Upper lobe of left lung (tissue), 6 donors: ENCODE measurements at regions not wholly inside any gene's neighbourhood (a gene's known extent, or its start where the extent isn't known, plus 50 kb on each side); places are given as distances from the start of the nearest gene placed in this dataset.
A peak's percentile ranks its signal among the peaks of the same experiment; 100 is the strongest.

Experiments used
- ATAC-seq, 2 donors: fragments of 200-7000 bp; cut with Tn5 transposase; one replicate each; pipeline ENCODE4 v1.9.1; 2022; ENCODE audit warnings: mild to moderate bottlenecking in 2 of 2, moderate library complexity in 2 of 2; ENCODE audit not compliant: low FRiP score in 2 of 2
- DNase-seq, 2 donors: peaks; one replicate each; pipeline ENCODE4 v3.0.0-alpha.2; 2019 to 2020
- H3K27ac ChIP-seq, 4 donors: fragments of 200-600 bp; sonication (generic); one replicate each; pipeline ENCODE4 v1.5.1; 2016 to 2019
- H3K27me3 ChIP-seq, 4 donors: fragments of 200-600 bp; sonication (generic); one replicate each; pipeline ENCODE4 v1.5.1; 2017 to 2019
- H3K36me3 ChIP-seq, 4 donors: fragments of 200-600 bp; sonication (generic); one replicate each; pipeline ENCODE4 v1.5.1; 2016 to 2019
- H3K4me1 ChIP-seq, 4 donors: fragments of 200-600 bp; sonication (generic); one replicate each; pipeline ENCODE4 v1.5.1; 2018 to 2019
- H3K4me3 ChIP-seq, 4 donors: fragments of 200-600 bp; sonication (generic); one replicate each; pipeline ENCODE4 v1.5.1; 2017 to 2019; ENCODE audit warnings: mild to moderate bottlenecking in 2 of 4, moderate library complexity in 1 of 4
- H3K9me3 ChIP-seq, 4 donors: fragments of 200-600 bp; sonication (generic); one replicate each; pipeline ENCODE4 v1.5.1; 2018 to 2019
- EP300 ChIP-seq, 4 donors: sonication (generic); formaldehyde crosslinking; IDR thresholded peaks; one replicate each; pipeline ENCODE4 v1.5.1; 2017; ENCODE audit warnings: antibody characterized with exemption in 4 of 4, control low read depth in 2 of 4
- POLR2A ChIP-seq, 4 donors: fragments of 450-650 bp; IDR thresholded peaks; one replicate each; pipeline ENCODE4 v1.5.1; 2016 to 2017; ENCODE audit warnings: antibody characterized with exemption in 4 of 4, mild to moderate bottlenecking in 2 of 4
- POLR2AphosphoS5 ChIP-seq, 2 donors: sonication (generic); formaldehyde crosslinking; IDR thresholded peaks; one replicate each; pipeline ENCODE4 v1.5.1; 2017; ENCODE audit warnings: antibody characterized with exemption in 2 of 2
- WGBS, 2 donors: methylation state at CpG; one replicate each; pipeline ENCODE4 v1.1.5; 2017 to 2018; 5-methylcytosine and 5-hydroxymethylcytosine counted together
- TF ChIP-seq, protein P1 (sequence below), 6 experiments: fragments of 450-650 bp in 4 of 6; fragments of 200-600 bp in 2 of 6; sonication (generic) in 2 of 6; IDR thresholded peaks; one replicate each; pipeline ENCODE4 v1.5.1; 2016 to 2019; ENCODE audit warnings: antibody characterized with exemption in 6 of 6
- donor health status: DM: no; HTN: no; CAD: no; lungs with moderate emphysema.
- donor health status: DM: no; HTN: yes; CAD: no; lungs with severe emphysema.

- Histone ChIP-seq H3K27ac (no peak overlapping the region), H3K4me1 (no peaks in the 10 kb centered on the region), H3K36me3 (no peaks in the 10 kb centered on the region), H3K4me3 (no peak overlapping the region), H3K9me3 (no peaks in the 10 kb centered on the region), H3K27me3 (peaks cover 0 to 2% (median 0%) of the 10 kb centered on the region in 4 donors)
- no peak for ATAC-seq
- no peak for DNase-seq
- 47 to 71% methylated on average over 1 of the region's 1 CpG for WGBS, 2 donors
- TF ChIP-seq EP300 (IDR thresholded peaks at IDR 0.05) (no peak), POLR2AphosphoS5 (IDR thresholded peaks at IDR 0.05) (no peak), POLR2A (IDR thresholded peaks at IDR 0.05) (no peak)
- TF ChIP-seq, protein P1, sequence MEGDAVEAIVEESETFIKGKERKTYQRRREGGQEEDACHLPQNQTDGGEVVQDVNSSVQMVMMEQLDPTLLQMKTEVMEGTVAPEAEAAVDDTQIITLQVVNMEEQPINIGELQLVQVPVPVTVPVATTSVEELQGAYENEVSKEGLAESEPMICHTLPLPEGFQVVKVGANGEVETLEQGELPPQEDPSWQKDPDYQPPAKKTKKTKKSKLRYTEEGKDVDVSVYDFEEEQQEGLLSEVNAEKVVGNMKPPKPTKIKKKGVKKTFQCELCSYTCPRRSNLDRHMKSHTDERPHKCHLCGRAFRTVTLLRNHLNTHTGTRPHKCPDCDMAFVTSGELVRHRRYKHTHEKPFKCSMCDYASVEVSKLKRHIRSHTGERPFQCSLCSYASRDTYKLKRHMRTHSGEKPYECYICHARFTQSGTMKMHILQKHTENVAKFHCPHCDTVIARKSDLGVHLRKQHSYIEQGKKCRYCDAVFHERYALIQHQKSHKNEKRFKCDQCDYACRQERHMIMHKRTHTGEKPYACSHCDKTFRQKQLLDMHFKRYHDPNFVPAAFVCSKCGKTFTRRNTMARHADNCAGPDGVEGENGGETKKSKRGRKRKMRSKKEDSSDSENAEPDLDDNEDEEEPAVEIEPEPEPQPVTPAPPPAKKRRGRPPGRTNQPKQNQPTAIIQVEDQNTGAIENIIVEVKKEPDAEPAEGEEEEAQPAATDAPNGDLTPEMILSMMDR (IDR thresholded peaks at IDR 0.05) = no peak
Measured at GRCh38 chr18:54675076-54675475, 84.0 kb downstream of the DYNAP start.

GRCh38 chr18:54679318-54680149 lies 88.5 kb downstream of the DYNAP start:
- DNase-seq (no peak), ATAC-seq (peak; percentile 53 to 71)
- Histone ChIP-seq H3K27ac (no peak overlapping the region), H3K4me3 (no peak overlapping the region), H3K27me3 (no peaks in the 10 kb centered on the region), H3K36me3 (no peaks in the 10 kb centered on the region), H3K4me1 (no peaks in the 10 kb centered on the region), H3K9me3 (no peaks in the 10 kb centered on the region)
- WGBS, 2 donors = 29 to 38% methylated on average over 4 of the region's 4 CpGs
- TF ChIP-seq POLR2AphosphoS5 (IDR thresholded peaks at IDR 0.05) = no peak
- TF ChIP-seq, protein P1 (IDR thresholded peaks at IDR 0.05) = peak in 5 of 6 experiments; percentile 13 to 58 (median 52)
- TF ChIP-seq EP300 (IDR thresholded peaks at IDR 0.05) = no peak
- no peak for TF ChIP-seq POLR2A (IDR thresholded peaks at IDR 0.05)

GRCh38 chr18:54684784-54685183 lies 93.7 kb downstream of the DYNAP start:
- 45 to 50% methylated on average over 6 of the region's 6 CpGs for WGBS, 2 donors
- Histone ChIP-seq H3K9me3 (no peaks in the 10 kb centered on the region), H3K27me3 (no peaks in the 10 kb centered on the region), H3K36me3 (no peaks in the 10 kb centered on the region), H3K4me1 (no peaks in the 10 kb centered on the region), H3K4me3 (no peak overlapping the region), H3K27ac (no peak overlapping the region)
- ATAC-seq (peak in 1 of 2 donors; percentile 73), DNase-seq (peak in 1 of 2 donors; percentile 67)
- TF ChIP-seq EP300 (IDR thresholded peaks at IDR 0.05) (no peak), POLR2AphosphoS5 (IDR thresholded peaks at IDR 0.05) (no peak)

GRCh38 chr18:54689319-54689718 lies 98.3 kb downstream of the DYNAP start:
- no peak for DNase-seq
- Histone ChIP-seq H3K36me3 (no peaks in the 10 kb centered on the region), H3K4me3 (no peak overlapping the region), H3K9me3 (no peaks in the 10 kb centered on the region), H3K27me3 (no peaks in the 10 kb centered on the region), H3K4me1 (no peaks in the 10 kb centered on the region), H3K27ac (no peak overlapping the region)
- TF ChIP-seq, protein P1 (IDR thresholded peaks at IDR 0.05) = no peak
- no peak for TF ChIP-seq EP300 (IDR thresholded peaks at IDR 0.05)
- ATAC-seq = no peak
- 90 to 93% methylated on average over 2 of the region's 2 CpGs for WGBS, 2 donors

DNA sequence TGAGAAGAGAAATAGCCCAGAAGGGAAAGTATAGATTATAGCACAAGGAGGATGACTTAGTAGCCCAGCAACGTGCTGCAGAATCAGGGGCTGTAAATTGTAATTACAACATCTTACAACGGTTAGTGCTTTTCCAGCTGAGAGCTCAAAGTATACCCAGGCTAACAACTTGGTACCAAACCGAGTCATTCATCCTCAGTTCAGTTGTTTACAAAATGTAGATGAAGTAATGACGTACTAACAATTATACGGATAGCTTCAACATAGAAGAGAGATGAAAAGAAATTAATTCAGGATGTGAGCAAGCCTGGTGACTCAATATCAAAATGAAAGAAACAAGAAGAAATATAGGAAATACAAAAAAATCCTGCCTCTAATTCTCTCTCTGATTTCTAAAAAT lies 99.2 kb downstream of the DYNAP start:
- Histone ChIP-seq H3K27me3 (no peaks in the 10 kb centered on the region), H3K4me1 (no peaks in the 10 kb centered on the region), H3K36me3 (no peaks in the 10 kb centered on the region), H3K9me3 (no peaks in the 10 kb centered on the region), H3K27ac (no peak overlapping the region), H3K4me3 (no peak overlapping the region)
- TF ChIP-seq, protein P1 (IDR thresholded peaks at IDR 0.05) = no peak
- TF ChIP-seq POLR2AphosphoS5 (IDR thresholded peaks at IDR 0.05) = no peak
- no peak for TF ChIP-seq EP300 (IDR thresholded peaks at IDR 0.05)
- no peak for TF ChIP-seq POLR2A (IDR thresholded peaks at IDR 0.05)
- ATAC-seq (no peak), DNase-seq (no peak)
- 70 to 74% methylated on average over 5 of the region's 5 CpGs for WGBS, 2 donors
